A549 (cell line): ENCODE measurements at regions not wholly inside any gene's neighbourhood (a gene's known extent, or its start where the extent isn't known, plus 50 kb on each side); places are given as distances from the start of the nearest gene placed in this dataset.

Experiments used
- ATAC-seq, 2 experiments: fragments of 200-7000 bp in 1 of 2; fragments of >200 bp in 1 of 2; cut with Nextera tagmentation in 1 of 2; cut with Tn5 transposase in 1 of 2; 3 replicates each; pipeline versions ENCODE4 v1.8.0 to v1.9.1; 2018 to 2020; ENCODE audit warnings: mild to moderate bottlenecking in 1 of 2, moderate library complexity in 1 of 2
- CTCF ChIA-PET: fragments of 300-600 bp; sonication (Branson Sonifier 250); formaldehyde crosslinking; extraction: SDS; loops from one replicate; lab custom pipeline; 2021; ENCODE audit warnings: antibody characterized with exemption, inconsistent platforms; lab: Yijun Ruan, JAX
- POLR2A ChIA-PET: fragments of 350-600 bp; formaldehyde crosslinking; extraction: SDS; loops from one replicate; lab custom pipeline; 2021; ENCODE audit warnings: antibody characterized with exemption, inconsistent platforms; lab: Yijun Ruan, JAX
- DNase-seq, 2 experiments: peaks; one replicate each; pipeline versions ENCODE4 v3.0.0 to v3.0.0-alpha.2; 2011 to 2016; ENCODE audit warnings: low read depth in 1 of 2, low spot score in 1 of 2
- FAIRE-seq: peaks from 2 replicates; lab custom pipeline; 2011; peaks lifted over from hg19 to GRCh38; lab: Jason Lieb, UNC
- H3K27ac ChIP-seq, 2 experiments: fragments of >200 bp; sonication (Bioruptor Twin); formaldehyde crosslinking; 3 replicates each; pipeline ENCODE4 v1.5.1; 2016 to 2017
- H3K4me1 ChIP-seq: fragments of >200 bp; sonication (Bioruptor Twin); formaldehyde crosslinking; 3 replicates; pipeline ENCODE4 v1.6.1; 2016
- H3K4me2 ChIP-seq: fragments of >200 bp; sonication (Bioruptor Twin); formaldehyde crosslinking; 3 replicates; pipeline ENCODE4 v1.6.1; 2016
- H3K4me3 ChIP-seq: fragments of >200 bp; sonication (Bioruptor Twin); formaldehyde crosslinking; 3 replicates; pipeline ENCODE4 v1.5.1; 2016
- H3K9me3 ChIP-seq: fragments of >200 bp; sonication (Bioruptor Twin); formaldehyde crosslinking; 3 replicates; pipeline ENCODE4 v1.6.1; 2016
- BHLHE40 ChIP-seq: IDR thresholded peaks from 2 replicates; pipeline ENCODE4 v1.6.1; 2012; ENCODE audit warnings: low read depth, low read length, inconsistent platforms
- CHD2 ChIP-seq: fragments of 150-350 bp; IDR thresholded peaks from 2 replicates; pipeline ENCODE4 v1.6.1; 2014; ENCODE audit warnings: low read length; ENCODE audit not compliant: partially characterized antibody
- CHD4 ChIP-seq: fragments of 200-600 bp; sonication (generic); IDR thresholded peaks from 2 replicates; pipeline ENCODE4 v1.6.1; 2016; ENCODE audit warnings: antibody characterized with exemption, mild to moderate bottlenecking, borderline replicate concordance
- EHF ChIP-seq: fragments of 250-450 bp; sonication (Bioruptor Pico); IDR thresholded peaks from 2 replicates; pipeline ENCODE4 v1.5.0; 2020; ENCODE audit warnings: mild to moderate bottlenecking
- EHMT2 ChIP-seq: fragments of 200-600 bp; sonication (generic); IDR thresholded peaks from 2 replicates; pipeline ENCODE4 v1.6.1; 2016; ENCODE audit warnings: antibody characterized with exemption, low read depth, mild to moderate bottlenecking, moderate library complexity
- FOSB ChIP-seq: fragments of 250-450 bp; sonication (Bioruptor Pico); IDR thresholded peaks from 2 replicates; pipeline ENCODE4 v1.5.0; 2020; ENCODE audit warnings: mild to moderate bottlenecking, moderate library complexity
- FOSL2 ChIP-seq, 2 experiments: fragments of 450-650 bp in 1 of 2; fragments of >200 bp in 1 of 2; sonication (Bioruptor Twin) in 1 of 2; formaldehyde crosslinking; IDR thresholded peaks; 2 replicates each; pipeline versions ENCODE4 v1.5.0 to v1.6.1; 2016 to 2020; ENCODE audit warnings: mild to moderate bottlenecking in 1 of 2, moderate library complexity in 1 of 2
- FOXS1 ChIP-seq: fragments of 250-450 bp; sonication (Bioruptor Pico); IDR thresholded peaks from 2 replicates; pipeline ENCODE4 v1.5.0; 2020; ENCODE audit warnings: mild to moderate bottlenecking, moderate library complexity
- GATA3 ChIP-seq: IDR thresholded peaks from 2 replicates; pipeline ENCODE4 v1.6.1; 2012; ENCODE audit warnings: borderline replicate concordance
- HEYL ChIP-seq: fragments of 250-450 bp; sonication (Bioruptor Pico); IDR thresholded peaks from 2 replicates; pipeline ENCODE4 v1.8.0; 2021; ENCODE audit warnings: mild to moderate bottlenecking, moderate library complexity
- HOXA7 ChIP-seq: fragments of 250-450 bp; sonication (Bioruptor Pico); IDR thresholded peaks from 2 replicates; pipeline ENCODE4 v1.5.0; 2020; ENCODE audit warnings: mild to moderate bottlenecking, moderate library complexity
- KDM5A ChIP-seq: fragments of 200-600 bp; sonication (generic); IDR thresholded peaks from 2 replicates; pipeline ENCODE4 v1.6.1; 2016; ENCODE audit warnings: antibody characterized with exemption, mild to moderate bottlenecking
- MAFK ChIP-seq: fragments of 450-650 bp; IDR thresholded peaks from 2 replicates; pipeline ENCODE4 v1.6.1; 2014; ENCODE audit not compliant: partially characterized antibody
- NR3C1 ChIP-seq: fragments of >200 bp; sonication (Bioruptor Twin); formaldehyde crosslinking; IDR thresholded peaks from 3 replicates; pipeline ENCODE4 v1.6.1; 2017
- PHF8 ChIP-seq: fragments of 200-600 bp; sonication (generic); IDR thresholded peaks from 2 replicates; pipeline ENCODE4 v1.6.1; 2016; ENCODE audit warnings: low read depth, mild to moderate bottlenecking, antibody characterized with exemption, moderate library complexity, borderline replicate concordance
- RAD21 ChIP-seq, 2 experiments: fragments of >200 bp in 1 of 2; sonication (Bioruptor Twin) in 1 of 2; formaldehyde crosslinking in 1 of 2; IDR thresholded peaks in 1 of 2; conservative IDR thresholded peaks in 1 of 2; 2 replicates in 1 of 2; 3 replicates in 1 of 2; pipeline ENCODE4 v1.6.1; 2012 to 2018; ENCODE audit warnings: inconsistent platforms in 1 of 2
- RFX5 ChIP-seq: fragments of 450-650 bp; IDR thresholded peaks from 2 replicates; pipeline ENCODE4 v1.7.1; 2014; ENCODE audit warnings: antibody characterized with exemption, mild to moderate bottlenecking, moderate library complexity
- RNF2 ChIP-seq: fragments of 200-600 bp; sonication (generic); IDR thresholded peaks from 2 replicates; pipeline ENCODE4 v1.6.1; 2016; ENCODE audit warnings: low read depth, mild to moderate bottlenecking, antibody characterized with exemption, moderate library complexity, borderline replicate concordance
- SMC3 ChIP-seq: fragments of >200 bp; sonication (Bioruptor Twin); formaldehyde crosslinking; IDR thresholded peaks from 3 replicates; pipeline ENCODE4 v1.6.1; 2018; ENCODE audit warnings: inconsistent platforms
- TP53 ChIP-seq: fragments of 250-450 bp; sonication (Bioruptor Pico); IDR thresholded peaks from 2 replicates; pipeline ENCODE4 v1.5.0; 2021; ENCODE audit warnings: mild to moderate bottlenecking, moderate library complexity
- ZNF302 ChIP-seq: fragments of 250-450 bp; sonication (Bioruptor Pico); IDR thresholded peaks from 2 replicates; pipeline ENCODE4 v1.9.0; 2021; ENCODE audit warnings: inconsistent platforms, mild to moderate bottlenecking, moderate library complexity
- WGBS: methylation state at CpG from one replicate; pipeline ENCODE4 v1.1.6; 2017; ENCODE audit errors: missing lambda C conversion rate; 5-methylcytosine and 5-hydroxymethylcytosine counted together
- TF ChIP-seq, protein P1 (sequence below): fragments of >200 bp; sonication (Bioruptor Twin); formaldehyde crosslinking; IDR thresholded peaks from 3 replicates; pipeline ENCODE4 v1.5.1; 2016
- TF ChIP-seq, protein P2 (sequence below): fragments of >200 bp; sonication (Bioruptor Twin); formaldehyde crosslinking; IDR thresholded peaks from 2 replicates; pipeline ENCODE4 v1.6.1; 2016
- TF ChIP-seq, protein P3 (sequence below): fragments of 250-450 bp; sonication (Bioruptor Pico); IDR thresholded peaks from 2 replicates; pipeline ENCODE4 v1.5.0; 2020; ENCODE audit warnings: low read depth, mild to moderate bottlenecking, moderate library complexity

DNA sequence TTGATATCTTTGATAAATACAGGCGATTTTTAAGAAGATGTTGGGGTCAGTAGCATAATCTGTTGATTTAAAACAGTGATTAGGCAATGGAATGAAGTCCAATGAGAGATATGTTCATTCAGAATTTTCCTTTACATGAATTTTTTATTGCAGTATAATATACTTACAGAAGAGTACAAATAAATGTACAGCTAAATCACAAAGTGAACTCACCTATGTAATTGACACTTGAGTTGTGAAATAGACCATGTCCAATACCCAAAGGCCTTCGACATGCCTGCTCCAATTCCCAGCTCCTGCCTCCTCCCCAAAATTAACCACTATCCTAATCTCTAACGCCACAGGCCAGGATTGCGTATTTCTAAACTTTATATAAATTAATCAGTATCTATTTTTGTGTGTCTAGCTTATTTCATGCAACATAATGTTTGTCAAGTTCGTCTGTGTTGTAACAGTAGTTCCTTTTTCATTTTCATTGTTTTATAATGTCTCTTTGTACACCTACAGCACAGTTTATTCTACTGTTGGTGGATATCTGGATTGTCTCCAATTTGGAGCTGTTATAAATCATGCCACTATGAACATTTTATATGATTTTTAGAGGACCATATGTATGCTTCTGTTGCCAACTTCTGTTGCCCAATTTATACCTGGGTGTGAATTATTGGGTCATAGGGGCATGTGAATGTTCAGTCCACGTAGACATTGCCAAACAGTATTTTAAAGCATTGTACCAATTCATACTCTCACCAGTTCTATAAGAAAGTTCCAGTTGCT is 208.3 kb downstream of the TLE1 start:
- Histone ChIP-seq H3K4me2 (no peak overlapping the region), H3K9me3 (0 out of 3 replicates have a peak, but pooled peaks cover 2% of the 10 kb centered on the region)
- 65% methylated on average over 6 of the region's 6 CpGs for WGBS
- peak; percentile 18 for FAIRE-seq
- TF ChIP-seq SMC3, result no peak
- TF ChIP-seq, all 56 proteins: peak for 0
- H3K4me1 ChIP-seq, result no peaks in the 10 kb centered on the region
- DNase-seq (no peak), ATAC-seq (no peak)
- no peak overlapping the region for H3K27ac ChIP-seq
- H3K4me3 ChIP-seq, result no peak overlapping the region
- POLR2A ChIA-PET, result no interaction called here
- CTCF ChIA-PET, result interaction anchor here (1.1 kb wide), 1 partner anchor 16 kb away, joined by 3 read pairs; no protein-coding TSS in a partner anchor

DNA sequence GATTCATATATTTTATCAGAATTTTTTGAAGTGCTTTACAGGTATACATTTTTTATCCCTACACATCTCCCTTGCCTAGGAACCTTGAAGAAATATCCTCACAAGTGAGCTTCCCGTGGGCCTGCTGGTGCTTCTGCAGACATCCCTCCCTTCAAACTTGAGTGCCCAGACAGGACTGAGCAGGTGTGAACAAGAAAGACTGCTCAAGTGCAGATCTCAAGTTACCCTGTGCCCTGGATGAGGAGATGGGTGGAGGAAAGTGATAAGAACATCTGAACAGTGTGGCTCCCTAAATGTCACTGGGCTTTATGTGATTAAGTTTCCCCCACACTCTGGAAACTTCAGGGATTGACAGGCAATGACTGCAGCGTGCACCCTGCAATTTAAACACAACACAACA is 209.8 kb downstream of the TLE1 start:
- 78% methylated on average over 2 of the region's 2 CpGs for WGBS
- ATAC-seq, result no peak
- ChIA-PET CTCF (interaction anchor here (0.6 kb wide), 1 partner anchor 1612 kb away, joined by 5 read pairs; no protein-coding TSS in a partner anchor), POLR2A (no interaction called here)
- DNase-seq, result no peak
- no peaks in the 10 kb centered on the region for H3K4me1 ChIP-seq
- H3K27ac ChIP-seq, result no peak overlapping the region
- H3K4me2 ChIP-seq, result no peak overlapping the region
- no peak overlapping the region for H3K4me3 ChIP-seq
- H3K9me3 ChIP-seq, result no peaks in the 10 kb centered on the region
- TF ChIP-seq RNF2 (no peak), RAD21 (conservative IDR thresholded peaks at IDR 0.05 in 1 of 2, IDR thresholded peaks at IDR 0.05 in 1 of 2) (no peak), ZNF302 (CRISPR knock-in tag) (no peak), BHLHE40 (no peak), MAFK (no peak), HEYL (CRISPR knock-in tag) (no peak), HOXA7 (CRISPR knock-in tag) (no peak), EHMT2 (no peak), KDM5A (no peak), PHF8 (no peak)
- TF ChIP-seq, protein P1, sequence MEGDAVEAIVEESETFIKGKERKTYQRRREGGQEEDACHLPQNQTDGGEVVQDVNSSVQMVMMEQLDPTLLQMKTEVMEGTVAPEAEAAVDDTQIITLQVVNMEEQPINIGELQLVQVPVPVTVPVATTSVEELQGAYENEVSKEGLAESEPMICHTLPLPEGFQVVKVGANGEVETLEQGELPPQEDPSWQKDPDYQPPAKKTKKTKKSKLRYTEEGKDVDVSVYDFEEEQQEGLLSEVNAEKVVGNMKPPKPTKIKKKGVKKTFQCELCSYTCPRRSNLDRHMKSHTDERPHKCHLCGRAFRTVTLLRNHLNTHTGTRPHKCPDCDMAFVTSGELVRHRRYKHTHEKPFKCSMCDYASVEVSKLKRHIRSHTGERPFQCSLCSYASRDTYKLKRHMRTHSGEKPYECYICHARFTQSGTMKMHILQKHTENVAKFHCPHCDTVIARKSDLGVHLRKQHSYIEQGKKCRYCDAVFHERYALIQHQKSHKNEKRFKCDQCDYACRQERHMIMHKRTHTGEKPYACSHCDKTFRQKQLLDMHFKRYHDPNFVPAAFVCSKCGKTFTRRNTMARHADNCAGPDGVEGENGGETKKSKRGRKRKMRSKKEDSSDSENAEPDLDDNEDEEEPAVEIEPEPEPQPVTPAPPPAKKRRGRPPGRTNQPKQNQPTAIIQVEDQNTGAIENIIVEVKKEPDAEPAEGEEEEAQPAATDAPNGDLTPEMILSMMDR, result no peak
- TF ChIP-seq, all 56 proteins: peak for 0
- no peak for FAIRE-seq

DNA sequence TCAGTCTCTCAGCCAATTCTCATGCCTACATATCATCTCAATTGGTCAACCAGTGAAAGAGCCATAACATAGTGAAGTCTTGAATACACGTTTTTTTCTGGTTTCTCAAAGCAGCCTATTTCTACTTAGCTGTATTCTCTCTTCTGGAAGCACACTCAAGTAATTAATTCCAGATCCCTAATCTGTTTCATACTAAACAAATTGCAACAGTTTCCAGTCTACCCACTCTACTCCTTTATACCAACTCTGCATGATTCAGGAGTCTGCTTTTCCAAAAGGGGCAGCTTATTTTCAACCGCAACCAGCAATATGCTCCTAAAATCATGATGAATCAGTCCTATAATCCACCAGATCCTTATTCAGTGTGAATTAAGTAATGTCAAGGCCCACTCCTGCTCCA is 211.7 kb downstream of the TLE1 start:
- 79% methylated on average over 2 of the region's 2 CpGs for WGBS
- H3K9me3 ChIP-seq, result no peaks in the 10 kb centered on the region
- CTCF ChIA-PET, result no interaction called here
- ATAC-seq, result no peak
- TF ChIP-seq TP53 (CRISPR knock-in tag) (no peak), RFX5 (no peak), EHF (no peak), CHD2 (no peak), CHD4 (no peak), FOSL2 (IDR thresholded peaks at IDR 0.05) (no peak), FOSL2 (CRISPR knock-in tag; IDR thresholded peaks at IDR 0.05) (no peak), FOXS1 (CRISPR knock-in tag) (no peak), ZNF302 (CRISPR knock-in tag) (no peak), NR3C1 (no peak), FOSB (no peak), GATA3 (no peak)
- TF ChIP-seq, protein P2, sequence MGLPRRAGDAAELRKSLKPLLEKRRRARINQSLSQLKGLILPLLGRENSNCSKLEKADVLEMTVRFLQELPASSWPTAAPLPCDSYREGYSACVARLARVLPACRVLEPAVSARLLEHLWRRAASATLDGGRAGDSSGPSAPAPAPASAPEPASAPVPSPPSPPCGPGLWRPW, result no peak
- TF ChIP-seq, protein P1, result no peak
- TF ChIP-seq, protein P3, sequence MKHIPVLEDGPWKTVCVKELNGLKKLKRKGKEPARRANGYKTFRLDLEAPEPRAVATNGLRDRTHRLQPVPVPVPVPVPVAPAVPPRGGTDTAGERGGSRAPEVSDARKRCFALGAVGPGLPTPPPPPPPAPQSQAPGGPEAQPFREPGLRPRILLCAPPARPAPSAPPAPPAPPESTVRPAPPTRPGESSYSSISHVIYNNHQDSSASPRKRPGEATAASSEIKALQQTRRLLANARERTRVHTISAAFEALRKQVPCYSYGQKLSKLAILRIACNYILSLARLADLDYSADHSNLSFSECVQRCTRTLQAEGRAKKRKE, result no peak
- TF ChIP-seq, all 56 proteins: peak for 0
- POLR2A ChIA-PET, result no interaction called here
- no peak overlapping the region for H3K4me3 ChIP-seq
- no peak for DNase-seq
- H3K4me1 ChIP-seq, result no peaks in the 10 kb centered on the region
- no peak for FAIRE-seq
- no peak overlapping the region for H3K27ac ChIP-seq
- no peak overlapping the region for H3K4me2 ChIP-seq
